Endothelial cell of umbilical vein (primary cell): ENCODE measurements at regions not wholly inside any gene's neighbourhood (a gene's known extent, or its start where the extent isn't known, plus 50 kb on each side); places are given as distances from the start of the nearest gene placed in this dataset.

Source experiments
- BruUV-seq: library from RNA; stranded (reverse); fragments of 400-500 nt; replicated peaks from 2 replicates; lab custom pipeline; 2021; lab: Mats Ljungman, UMichigan
- CTCF ChIA-PET: fragments of 300-600, 350-600 bp; sonication (Branson Sonifier 250); formaldehyde crosslinking; loops from one replicate; lab custom pipeline; 2021; ENCODE audit warnings: antibody characterized with exemption, inconsistent platforms; lab: Charles Lee
- POLR2A ChIA-PET: fragments of 300-600, 350-600 bp; sonication (Branson Sonifier 250); formaldehyde crosslinking; loops from one replicate; lab custom pipeline; 2021; ENCODE audit warnings: antibody characterized with exemption, inconsistent platforms; lab: Charles Lee
- DNase-seq: peaks from one replicate; pipeline ENCODE4 v3.0.0-alpha.2; 2011; ENCODE audit warnings: low read depth, low spot score
- FAIRE-seq: peaks from 2 replicates; lab custom pipeline; 2011; peaks lifted over from hg19 to GRCh38; lab: Jason Lieb, UNC
- H2AFZ ChIP-seq: 2 replicates; pipeline ENCODE4 v1.6.0; 2012; ENCODE audit warnings: low read depth, low read length, control low read depth, inconsistent platforms
- H3K27ac ChIP-seq: 2 replicates; pipeline ENCODE4 v1.5.1; 2011; ENCODE audit warnings: low read depth, mild to moderate bottlenecking, control low read depth, low read length, moderate library complexity; ENCODE audit not compliant: insufficient read depth
- H3K27me3 ChIP-seq, 2 experiments: 2 replicates each; pipeline versions ENCODE4 v1.6.0 to v1.6.1; 2011; ENCODE audit warnings: low read length in 2 of 2, mixed read lengths in 1 of 2; ENCODE audit not compliant: control insufficient read depth in 2 of 2, insufficient read depth in 2 of 2
- H3K36me3 ChIP-seq, 2 experiments: 2 replicates in 1 of 2; 3 replicates in 1 of 2; pipeline ENCODE4 v1.5.1; 2011; ENCODE audit warnings: low read length in 2 of 2, mild to moderate bottlenecking in 1 of 2, moderate library complexity in 1 of 2; ENCODE audit not compliant: control insufficient read depth in 2 of 2, insufficient read depth in 2 of 2; ENCODE audit errors: extremely low read depth in 1 of 2
- H3K4me1 ChIP-seq: 3 replicates; pipeline ENCODE4 v1.5.1; 2011; ENCODE audit warnings: mild to moderate bottlenecking, low read length; ENCODE audit not compliant: control insufficient read depth, insufficient read depth; ENCODE audit errors: extremely low read depth
- H3K4me2 ChIP-seq: 2 replicates; pipeline ENCODE4 v1.6.1; 2011; ENCODE audit warnings: low read length, control low read depth, mixed read lengths; ENCODE audit not compliant: insufficient read depth
- H3K4me3 ChIP-seq, 3 experiments: fragments of 200-600 bp in 1 of 3; sonication (generic), shearing (Covaris generic) in 1 of 3; replicated peaks in 1 of 3; 2 replicates each; pipeline ENCODE4 v1.5.1; 2011 to 2016; ENCODE audit warnings: control low read depth in 3 of 3, low read length in 3 of 3, mild to moderate bottlenecking in 2 of 3, inconsistent platforms in 1 of 3, low read depth in 1 of 3, moderate library complexity in 1 of 3; ENCODE audit not compliant: insufficient read depth in 1 of 3
- H3K79me2 ChIP-seq: 2 replicates; pipeline ENCODE4 v1.6.0; 2012; ENCODE audit warnings: low read length, inconsistent platforms; ENCODE audit not compliant: control insufficient read depth, insufficient read depth
- H3K9ac ChIP-seq: replicated peaks from 2 replicates; pipeline ENCODE3; 2011; ENCODE audit warnings: low read length, control low read depth; ENCODE audit not compliant: insufficient read depth; ENCODE audit errors: extremely low read depth
- H3K9me1 ChIP-seq: replicated peaks from 3 replicates; pipeline ENCODE4 v1.6.0; 2011; ENCODE audit warnings: mild to moderate bottlenecking, low read length; ENCODE audit not compliant: control insufficient read depth, insufficient read depth; ENCODE audit errors: extremely low read depth
- H3K9me3 ChIP-seq: replicated peaks from 2 replicates; pipeline ENCODE4 v1.5.1; 2012; ENCODE audit warnings: low read length, inconsistent platforms; ENCODE audit not compliant: control insufficient read depth, insufficient read depth
- H4K20me1 ChIP-seq: replicated peaks from 2 replicates; pipeline ENCODE3; 2011; ENCODE audit warnings: mild to moderate bottlenecking, low read length; ENCODE audit not compliant: control insufficient read depth, insufficient read depth; ENCODE audit errors: extremely low read depth
- CTCF ChIP-seq, 2 donors: IDR thresholded peaks; 1 replicate in 1 of 2; 2 replicates in 1 of 2; pipeline ENCODE4 v1.5.1; 2011; ENCODE audit warnings: low read length in 2 of 2, mild to moderate bottlenecking in 2 of 2, moderate library complexity in 2 of 2, control low read depth in 1 of 2, inconsistent platforms in 1 of 2, low read depth in 1 of 2; ENCODE audit not compliant: insufficient read depth in 1 of 2; ENCODE audit errors: extremely low read depth in 1 of 2
- EZH2 ChIP-seq: IDR thresholded peaks from 2 replicates; pipeline ENCODE4 v1.6.1; 2012; ENCODE audit warnings: borderline replicate concordance, low read depth, mild to moderate bottlenecking, moderate library complexity, low read length, inconsistent platforms; ENCODE audit not compliant: severe bottlenecking
- FOS ChIP-seq: IDR thresholded peaks from 2 replicates; pipeline ENCODE4 v1.6.1; 2011; ENCODE audit warnings: mild to moderate bottlenecking, low read length, moderate library complexity, borderline replicate concordance; ENCODE audit not compliant: insufficient read depth
- GATA2 ChIP-seq: IDR thresholded peaks from 2 replicates; pipeline ENCODE4 v1.7.0; 2011; ENCODE audit warnings: low read depth, mild to moderate bottlenecking, moderate library complexity, mixed read lengths, low read length; ENCODE audit not compliant: insufficient read length, insufficient read depth
- JUN ChIP-seq: IDR thresholded peaks from 2 replicates; pipeline ENCODE4 v1.6.1; 2011; ENCODE audit warnings: borderline replicate concordance, low read depth; ENCODE audit not compliant: insufficient read length, insufficient read depth
- MAX ChIP-seq: IDR thresholded peaks from 2 replicates; pipeline ENCODE4 v1.6.1; 2011; ENCODE audit not compliant: insufficient read depth, insufficient read length
- MYC ChIP-seq: IDR thresholded peaks from one replicate; pipeline ENCODE4 v1.6.1; 2011; ENCODE audit warnings: mild to moderate bottlenecking, low read depth, low read length
- POLR2A ChIP-seq: IDR thresholded peaks from 2 replicates; pipeline ENCODE4 v1.6.1; 2012; ENCODE audit warnings: low read depth, mild to moderate bottlenecking, control low read depth, low read length
- POLR2AphosphoS5 ChIP-seq: IDR thresholded peaks from 2 replicates; pipeline ENCODE4 v1.6.1; 2012; ENCODE audit warnings: low read depth, mild to moderate bottlenecking, control low read depth, low read length, moderate library complexity; ENCODE audit not compliant: insufficient read depth
- dilution Hi-C: fragments of 300-500 bp; cut with MboI; formaldehyde crosslinking; loops from one replicate; pipeline ENCODE4 v1.15.0; 2019; ENCODE audit warnings: low sequenced_read_pairs; ENCODE audit not compliant: extremely low pct_ligation_motif_present
- intact Hi-C: fragments of 100-400 bp; cut with micrococcal nuclease; formaldehyde crosslinking; loops from one replicate; pipeline ENCODE4 v1.10.0; 2022

DNA sequence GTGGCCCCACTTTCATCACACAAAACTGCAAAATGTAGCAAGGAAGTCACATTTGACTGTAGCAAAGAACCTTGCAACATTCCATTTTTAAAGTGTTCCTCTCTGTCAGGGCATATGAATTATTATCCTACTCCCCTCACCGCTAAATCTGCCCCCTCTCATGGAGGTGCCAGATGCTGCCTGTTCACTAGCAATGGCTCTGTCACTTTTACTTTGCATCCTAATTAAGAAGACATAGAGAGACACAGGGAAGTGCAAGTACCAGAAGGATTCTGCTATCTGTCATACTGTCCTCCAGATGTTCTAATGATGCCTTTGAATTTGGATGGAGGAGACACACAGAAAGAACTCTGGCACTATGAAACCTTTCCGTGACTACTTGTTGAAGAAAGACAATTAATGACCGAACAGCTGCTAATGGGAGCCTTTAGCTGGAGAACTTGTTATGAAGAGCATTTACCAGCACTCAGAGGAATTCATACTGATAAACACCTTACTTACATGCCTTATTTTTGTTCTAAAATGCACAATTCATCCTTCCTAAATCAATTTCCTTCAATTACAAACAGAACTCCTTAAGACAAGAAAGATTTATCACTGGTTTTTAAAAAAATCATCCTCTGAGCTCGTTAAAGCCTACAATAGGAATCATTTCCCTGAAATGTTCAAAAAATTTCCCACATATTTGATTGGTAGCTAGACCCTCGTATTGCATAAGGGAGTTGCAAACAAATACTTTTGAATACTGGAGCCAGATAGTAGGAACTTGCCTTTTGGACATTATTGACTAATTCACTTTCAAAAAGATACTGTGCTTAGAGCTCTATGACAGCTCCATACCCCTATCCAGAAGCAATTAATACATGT, 292.6 kb downstream of the UBE3D start:
- no peaks in the 10 kb centered on the region for H3K36me3 ChIP-seq
- no peaks in the 10 kb centered on the region for H3K9me1 ChIP-seq
- H4K20me1 ChIP-seq: no peaks in the 10 kb centered on the region
- CTCF ChIA-PET: no interaction called here
- no peak overlapping the region for H3K27ac ChIP-seq
- DNase-seq (no peak), FAIRE-seq (no peak)
- no TSS peak for BruUV-seq
- H3K9ac ChIP-seq: no peak overlapping the region
- no peaks in the 10 kb centered on the region for H3K9me3 ChIP-seq
- TF ChIP-seq CTCF (IDR thresholded peaks at IDR 0.05; ENCODE audit: extremely low read depth in 1 of 2, insufficient read depth in 1 of 2, low read depth in 1 of 2, low read length in 2 of 2) (no peak), POLR2AphosphoS5 (no peak), POLR2A (no peak), MYC (no peak), FOS (no peak), EZH2 (no peak), JUN (no peak), MAX (no peak), GATA2 (no peak)
- H3K27me3 ChIP-seq: no peaks in the 10 kb centered on the region
- intact Hi-C loops: no loop called here
- no peak overlapping the region for H3K4me2 ChIP-seq
- dilution Hi-C loops: no loop called here
- no peaks in the 10 kb centered on the region for H3K4me1 ChIP-seq
- no peak overlapping the region for H3K4me3 ChIP-seq
- POLR2A ChIA-PET: no interaction called here
- H2AFZ ChIP-seq: no peak overlapping the region
- H3K79me2 ChIP-seq: no peaks in the 10 kb centered on the region
